Ishikawa (cell line): ENCODE measurements at regions not wholly inside any gene's neighbourhood (a gene's known extent, or its start where the extent isn't known, plus 50 kb on each side); places are given as distances from the start of the nearest gene placed in this dataset.
A peak's percentile ranks its signal among the peaks of the same experiment; 100 is the strongest.

Experiments used
- EP300 ChIP-seq: IDR thresholded peaks from 2 replicates; pipeline ENCODE4 v1.6.1; 2012; ENCODE audit warnings: borderline replicate concordance
- RAD21 ChIP-seq: IDR thresholded peaks from 2 replicates; pipeline ENCODE4 v1.6.1; 2012; ENCODE audit warnings: low read depth
- YY1 ChIP-seq: IDR thresholded peaks from 2 replicates; pipeline ENCODE4 v1.6.1; 2012; ENCODE audit warnings: low read depth
- TF ChIP-seq, protein P1 (sequence below): IDR thresholded peaks from 2 replicates; pipeline ENCODE4 v1.6.1; 2012
- TF ChIP-seq, protein P2 (sequence below): IDR thresholded peaks from 2 replicates; pipeline ENCODE4 v1.6.1; 2012

DNA sequence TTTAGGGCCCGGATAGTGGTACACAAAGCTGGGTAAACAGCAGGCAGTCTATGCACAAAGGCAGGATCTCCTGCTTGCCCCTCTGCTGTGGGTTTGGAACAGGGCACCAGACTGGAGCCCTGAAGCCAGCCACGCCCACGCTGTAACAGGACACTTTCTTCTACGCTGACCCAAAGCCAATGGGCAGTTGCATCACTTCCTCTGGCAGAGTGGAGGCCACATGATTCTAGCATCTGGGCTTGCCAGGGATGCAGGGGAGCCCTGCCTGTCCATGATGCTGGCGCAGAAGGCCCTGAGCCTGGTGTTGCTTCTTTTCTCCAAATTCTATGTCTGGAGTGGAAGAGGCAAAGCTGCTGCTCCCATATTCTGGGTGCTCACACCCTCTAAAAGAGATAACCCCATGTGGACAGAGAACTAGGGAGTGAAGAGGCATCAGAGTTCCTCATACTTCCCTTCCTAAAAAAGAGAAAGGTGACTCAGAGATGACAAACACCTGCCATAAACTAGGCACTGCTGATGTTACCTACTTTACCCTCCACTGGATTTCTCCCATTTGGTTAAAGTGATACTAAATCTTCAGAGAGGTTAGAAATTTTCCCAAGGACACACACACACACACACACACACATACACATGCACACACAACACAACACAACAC lies 260.3 kb upstream of the KLF4 start:
- no peak for TF ChIP-seq RAD21
- TF ChIP-seq YY1, result no peak
- TF ChIP-seq, protein P1, sequence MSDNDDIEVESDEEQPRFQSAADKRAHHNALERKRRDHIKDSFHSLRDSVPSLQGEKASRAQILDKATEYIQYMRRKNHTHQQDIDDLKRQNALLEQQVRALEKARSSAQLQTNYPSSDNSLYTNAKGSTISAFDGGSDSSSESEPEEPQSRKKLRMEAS, result peak; percentile 54; the same call in 1 of the 2 replicates
- no peak for TF ChIP-seq EP300
- TF ChIP-seq, protein P2, sequence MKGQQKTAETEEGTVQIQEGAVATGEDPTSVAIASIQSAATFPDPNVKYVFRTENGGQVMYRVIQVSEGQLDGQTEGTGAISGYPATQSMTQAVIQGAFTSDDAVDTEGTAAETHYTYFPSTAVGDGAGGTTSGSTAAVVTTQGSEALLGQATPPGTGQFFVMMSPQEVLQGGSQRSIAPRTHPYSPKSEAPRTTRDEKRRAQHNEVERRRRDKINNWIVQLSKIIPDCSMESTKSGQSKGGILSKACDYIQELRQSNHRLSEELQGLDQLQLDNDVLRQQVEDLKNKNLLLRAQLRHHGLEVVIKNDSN, result peak; percentile 70
